Middle frontal gyrus (tissue), 1 donor: ENCODE measurements at regions not wholly inside any gene's neighbourhood (a gene's known extent, or its start where the extent isn't known, plus 50 kb on each side); places are given as distances from the start of the nearest gene placed in this dataset.
"Not testable (repeated sequence)": the region's sequence is repeated elsewhere in the genome, so short reads cannot be mapped to it uniquely, and the experiment has no call there.

Source experiments
- DNase-seq: peaks from one replicate; pipeline ENCODE4 v3.0.0-alpha.2; 2015; ENCODE audit warnings: low spot score; ENCODE audit errors: extremely low spot score

GRCh38 chr2:167595839-167596471 is 651.4 kb downstream of the STK39 start:
- no peak for DNase-seq

GRCh38 chr2:167595021-167595420 is 652.4 kb downstream of the STK39 start:
- DNase-seq, result no peak

- DNase-seq, result no peak
These were observed 655.0 kb downstream of the STK39 start for GRCh38 chr2:167592441-167592840.

- no peak for DNase-seq
These were observed 664.8 kb downstream of the STK39 start for GRCh38 chr2:167582619-167583018.

- no peak for DNase-seq
These were observed 665.3 kb downstream of the STK39 start for GRCh38 chr2:167581961-167582574.

- no peak for DNase-seq
These were observed 667.6 kb downstream of the STK39 start for GRCh38 chr2:167579826-167580225.

DNA sequence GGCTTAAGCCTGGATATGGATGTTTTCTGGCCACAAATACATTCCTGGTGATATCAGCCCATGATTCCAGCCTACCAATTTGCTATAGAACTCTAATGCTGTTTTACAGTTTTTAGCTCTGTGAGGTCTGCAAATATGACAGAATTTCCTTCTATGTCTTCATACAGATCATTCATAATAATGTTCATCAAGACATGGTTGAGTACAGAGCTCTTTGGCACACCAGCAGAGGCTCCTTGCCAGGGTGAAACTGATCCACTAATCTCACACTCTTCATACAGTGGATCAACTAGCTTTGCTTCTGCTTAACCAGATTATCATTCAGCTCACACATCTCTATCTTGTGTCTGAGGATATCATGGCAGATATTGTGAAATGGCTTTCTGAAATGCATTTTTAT is 672.1 kb downstream of the STK39 start:
- DNase-seq, result no peak

DNA sequence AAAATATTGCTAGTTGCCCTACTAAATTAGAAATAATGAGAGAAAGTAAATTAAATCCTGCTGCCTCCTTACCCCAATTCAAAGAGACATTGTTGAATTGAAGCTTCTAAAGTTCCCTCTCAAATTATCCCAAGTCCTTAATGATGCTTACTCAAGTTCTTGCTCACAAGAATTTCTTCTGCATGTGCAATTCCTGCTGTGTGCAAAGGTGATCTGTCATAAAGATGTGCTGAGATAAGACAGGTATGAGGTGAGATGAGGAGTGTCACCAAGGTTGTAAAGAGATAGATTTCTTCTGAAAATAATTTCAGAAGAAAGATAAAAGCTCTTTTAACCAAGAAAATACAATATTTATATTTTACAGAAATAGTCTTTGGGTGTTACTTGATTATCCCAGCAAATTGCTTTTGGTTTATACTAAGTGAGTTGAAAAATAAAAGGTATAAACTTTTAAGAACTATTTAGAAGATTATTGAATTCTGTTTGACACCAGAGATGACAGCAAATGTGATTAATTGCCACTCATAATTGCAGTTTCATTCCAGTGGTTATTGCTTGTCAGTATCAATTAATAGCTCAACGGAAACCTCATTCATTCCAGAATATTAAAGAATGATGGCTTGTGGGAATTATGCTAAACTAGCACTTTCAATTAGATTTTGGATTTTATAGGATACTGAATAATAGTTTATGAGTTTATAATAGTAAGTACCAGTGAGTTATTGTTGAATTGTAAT is 674.3 kb downstream of the STK39 start:
- DNase-seq, result no peak

GRCh38 chr2:167570370-167570769 is 677.0 kb downstream of the STK39 start:
- no peak for DNase-seq

DNA sequence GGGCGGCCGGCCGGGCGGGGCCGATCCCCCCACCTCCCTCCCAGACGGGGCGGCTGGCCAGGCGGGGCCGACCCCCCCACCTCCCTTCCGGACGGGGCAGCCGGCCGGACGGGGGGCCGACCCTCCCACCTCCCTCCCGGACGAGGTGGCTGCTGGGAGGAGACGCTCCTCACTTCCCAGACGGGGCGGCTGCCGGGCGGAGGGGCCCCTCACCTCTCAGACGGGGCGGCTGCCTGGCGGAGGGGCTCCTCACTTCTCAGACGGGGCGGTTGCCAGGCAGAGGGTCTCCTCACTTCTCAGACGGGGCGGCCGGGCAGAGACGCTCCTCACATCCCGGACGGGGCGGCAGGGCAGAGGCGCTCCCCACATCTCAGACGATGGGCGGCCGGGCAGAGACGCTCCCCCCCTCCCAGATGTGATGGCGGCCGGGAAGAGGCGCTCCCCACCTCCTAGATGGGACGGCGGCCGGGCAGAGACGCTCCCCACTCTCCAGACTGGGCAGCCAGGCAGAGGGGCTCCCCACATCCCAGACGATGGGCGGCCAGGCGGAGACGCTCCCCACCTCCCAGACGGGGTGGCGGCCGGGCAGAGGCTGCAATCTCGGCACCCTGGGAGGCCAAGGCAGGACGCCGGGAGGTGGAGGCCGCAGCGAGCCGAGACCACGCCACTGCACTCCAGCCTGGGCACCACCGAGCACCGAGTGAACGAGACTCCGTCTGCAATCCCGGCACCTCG is 675.8 kb downstream of the XIRP2 start:
- not testable (repeated sequence) for DNase-seq

DNA sequence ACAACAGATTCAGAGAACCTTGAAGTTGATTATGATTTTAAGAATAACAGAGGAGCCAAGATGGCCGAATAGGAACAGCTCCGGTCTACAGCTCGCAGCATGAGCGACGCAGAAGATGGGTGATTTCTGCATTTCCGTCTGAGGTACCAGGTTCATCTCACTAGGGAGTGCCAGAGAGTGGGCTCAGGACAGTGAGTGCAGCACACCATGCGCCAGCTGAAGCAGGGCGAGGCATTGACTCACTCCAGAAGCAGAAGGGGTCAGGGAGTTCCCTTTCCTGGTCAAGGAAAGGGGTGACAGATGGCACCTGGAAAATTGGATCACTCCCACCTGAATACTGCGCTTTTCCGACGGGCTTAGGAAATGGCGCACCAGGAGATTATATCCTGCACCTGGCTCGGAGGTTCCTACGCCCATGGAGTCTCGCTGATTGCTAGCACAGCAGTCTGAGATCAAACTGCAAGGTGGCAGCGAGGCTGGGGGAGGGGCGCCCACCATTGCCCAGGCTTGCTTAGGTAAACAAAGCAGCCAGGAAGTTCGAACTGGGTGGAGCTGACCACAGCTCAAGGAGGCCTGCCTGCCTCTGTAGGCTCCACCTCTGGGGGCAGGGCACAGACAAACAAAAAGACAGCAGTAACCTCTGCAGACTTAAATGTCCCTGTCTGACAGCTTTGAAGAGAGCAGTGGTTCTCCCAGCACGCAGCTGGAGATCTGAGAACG is 670.2 kb downstream of the XIRP2 start:
- not testable (repeated sequence) for DNase-seq

GRCh38 chr2:167555098-167555720 is 666.9 kb downstream of the XIRP2 start:
- no peak for DNase-seq

DNA sequence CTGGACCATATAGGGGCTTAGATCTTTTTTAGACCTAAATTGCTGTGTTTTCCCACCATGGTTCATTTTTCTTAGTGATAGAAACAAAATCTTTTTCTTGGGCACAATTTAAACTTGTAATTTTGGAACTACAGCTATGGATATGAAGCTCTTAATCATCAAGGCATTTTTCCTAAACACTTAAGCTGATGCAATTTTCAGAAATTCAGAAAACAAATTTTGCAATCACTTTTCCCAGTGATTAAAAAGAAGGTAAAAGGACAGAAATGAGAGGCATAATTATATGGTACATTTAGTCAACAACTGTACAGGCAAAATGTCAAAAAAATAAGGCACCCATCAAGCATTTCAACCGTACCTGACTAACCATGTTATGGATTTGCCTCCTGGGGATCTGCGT is 665.4 kb downstream of the XIRP2 start:
- no peak for DNase-seq

- no peak for DNase-seq
These were observed 663.1 kb downstream of the XIRP2 start for GRCh38 chr2:167551416-167551815.

- no peak for DNase-seq
These were observed 662.2 kb downstream of the XIRP2 start for GRCh38 chr2:167550448-167550847.

GRCh38 chr2:167548396-167548795 is 660.1 kb downstream of the XIRP2 start:
- no peak for DNase-seq

- no peak for DNase-seq
These were observed 656.3 kb downstream of the XIRP2 start for GRCh38 chr2:167544602-167545001.

DNA sequence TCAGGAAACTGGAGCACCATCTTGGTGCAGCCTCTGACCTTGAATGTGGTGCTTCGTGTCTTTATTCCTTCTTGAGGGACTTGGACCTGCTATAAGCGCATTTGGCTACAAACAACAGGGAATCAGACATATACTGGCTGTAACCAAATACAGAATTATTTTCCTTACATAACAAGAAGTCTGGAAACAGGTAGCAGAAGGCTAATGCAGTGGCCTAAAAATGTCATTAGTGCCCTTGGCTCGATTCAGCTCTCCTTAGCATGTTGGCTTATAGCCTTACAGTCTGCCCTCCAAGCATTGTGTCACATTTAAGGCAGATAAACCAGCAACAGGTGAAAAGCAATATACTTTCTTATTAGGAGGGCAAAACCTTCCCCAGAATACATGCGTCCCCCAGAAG is 655.4 kb downstream of the XIRP2 start:
- DNase-seq, result no peak

- DNase-seq, result no peak
These were observed 649.5 kb downstream of the XIRP2 start for GRCh38 chr2:167537743-167538142.

- DNase-seq, result no peak
These were observed 646.2 kb downstream of the XIRP2 start for GRCh38 chr2:167534443-167534842.

DNA sequence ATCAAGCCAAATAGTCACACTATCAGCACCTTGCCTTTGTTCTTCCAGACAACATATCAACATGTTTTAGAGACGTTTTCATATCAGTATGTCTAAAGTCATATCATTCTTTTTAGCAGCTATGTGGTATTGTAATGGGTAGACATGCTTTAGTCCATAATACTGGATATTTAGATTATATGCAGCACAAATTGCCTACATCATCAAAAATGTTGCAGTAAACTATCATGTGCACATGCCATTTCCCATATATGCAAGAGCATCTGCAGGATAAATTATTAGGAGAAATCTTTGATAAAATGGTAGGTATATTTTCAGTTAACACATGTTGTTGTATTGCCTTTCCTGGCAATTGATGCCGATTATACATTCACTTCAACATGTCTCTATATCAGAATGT is 636.5 kb downstream of the XIRP2 start:
- DNase-seq, result no peak
